Erythroblast (primary cell): ENCODE measurements at regions not wholly inside any gene's neighbourhood (a gene's known extent, or its start where the extent isn't known, plus 50 kb on each side); places are given as distances from the start of the nearest gene placed in this dataset.

Experiments
- GATA1 ChIP-seq: IDR thresholded peaks from 2 replicates; pipeline ENCODE4 v1.6.1; 2011; ENCODE audit warnings: low read depth, mild to moderate bottlenecking, control low read depth, low read length, moderate library complexity
- POLR2A ChIP-seq: IDR thresholded peaks from 2 replicates; pipeline ENCODE4 v1.6.1; 2011; ENCODE audit warnings: mild to moderate bottlenecking, low read length

DNA sequence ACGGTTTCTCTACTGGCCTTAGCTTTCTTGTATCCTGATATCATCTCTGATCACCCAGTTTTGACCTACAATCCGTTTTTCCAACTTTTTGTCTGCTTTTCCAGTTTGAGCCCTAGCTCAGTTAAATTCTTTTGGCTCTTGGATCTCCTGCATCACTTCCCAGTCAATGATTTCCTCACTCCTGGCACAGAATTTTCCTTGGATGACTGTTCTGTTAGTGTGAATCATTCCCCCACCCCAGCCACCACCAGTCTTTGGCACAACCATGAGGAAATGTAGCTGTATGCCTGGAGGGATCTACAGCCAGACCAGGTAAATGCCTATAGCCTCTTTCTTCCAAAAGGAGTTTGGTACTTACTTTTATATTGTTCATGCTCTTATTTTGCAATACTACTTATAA lies 187.2 kb upstream of the PTGFR start:
- no peak for TF ChIP-seq POLR2A
- TF ChIP-seq GATA1: no peak
